ENCODE measurements at regions not wholly inside any gene's neighbourhood (a gene's known extent, or its start where the extent isn't known, plus 50 kb on each side); places are given as distances from the start of the nearest gene placed in this dataset.

- TF ChIP-seq CTCF (IDR thresholded peaks at IDR 0.05; ENCODE audit: control extremely low read depth in 1 of 3, insufficient read depth in 1 of 3, low read depth in 1 of 3, low read length in 3 of 3) (no peak), PHF8 (conservative IDR thresholded peaks at IDR 0.05; ENCODE audit: low read depth, low read length) (no peak), TAF1 (IDR thresholded peaks at IDR 0.05; ENCODE audit: low read depth, low read length) (no peak), CBX5 (IDR thresholded peaks at IDR 0.05; ENCODE audit: low read depth, low read length) (no peak), POLR2A (IDR thresholded peaks at IDR 0.05; ENCODE audit: control extremely low read depth in 1 of 2, low read depth in 2 of 2, low read length in 2 of 2) (no peak), HDAC2 (IDR thresholded peaks at IDR 0.05; ENCODE audit: borderline replicate concordance in 1 of 2, low read depth in 2 of 2, low read length in 2 of 2) (no peak), JUN (IDR thresholded peaks at IDR 0.05; ENCODE audit: low read depth, low read length) (no peak), MAX (IDR thresholded peaks at IDR 0.05) (no peak), TBP (IDR thresholded peaks at IDR 0.05; ENCODE audit: low read depth, low read length) (no peak), RAD21 (IDR thresholded peaks at IDR 0.05 in 1 of 2, conservative IDR thresholded peaks at IDR 0.05 in 1 of 2; ENCODE audit: low read depth in 2 of 2, low read length in 2 of 2) (no peak), SIN3A (conservative IDR thresholded peaks at IDR 0.05 in 1 of 2, IDR thresholded peaks at IDR 0.05 in 1 of 2; ENCODE audit: low read depth in 1 of 2, low read length in 2 of 2) (no peak)
Observed at GRCh38 chrY:13127476-13127875, 222.8 kb downstream of the DDX3Y start.
